ENCODE measurements at regions not wholly inside any gene's neighbourhood (a gene's known extent, or its start where the extent isn't known, plus 50 kb on each side); places are given as distances from the start of the nearest gene placed in this dataset.
"Not testable (repeated sequence)": the region's sequence is repeated elsewhere in the genome, so short reads cannot be mapped to it uniquely, and the experiment has no call there.

DNA sequence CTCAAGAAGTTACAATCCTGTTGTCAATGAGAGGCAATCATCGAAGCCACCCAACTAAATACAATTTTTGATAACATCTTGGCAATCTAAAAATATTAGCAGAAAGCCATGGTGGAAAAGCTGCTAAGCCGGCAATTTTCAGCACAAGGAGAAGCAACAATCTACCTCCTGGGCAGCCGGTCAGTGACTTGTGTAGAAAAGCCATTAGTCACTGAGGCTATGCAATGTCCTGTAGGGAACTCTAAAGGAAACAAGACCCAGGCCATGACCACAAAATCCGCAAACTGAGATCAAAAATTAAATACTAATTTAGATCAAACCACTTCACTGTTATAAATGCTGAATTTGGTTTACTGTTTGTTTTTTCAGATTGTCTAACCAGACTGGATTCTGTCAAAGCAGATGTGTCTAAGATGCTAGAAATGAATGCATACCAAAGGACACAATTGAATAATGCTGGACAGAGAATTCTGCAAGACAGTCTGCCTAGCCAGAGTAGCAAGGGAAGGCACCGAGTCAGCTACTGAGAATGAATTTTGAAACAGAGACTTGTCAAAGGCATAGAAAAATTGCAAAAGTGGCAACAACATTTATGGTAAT, 384.8 kb downstream of the PRELID2 start:
- Mint-ChIP-seq H3K4me3 (ENCODE audit: low read depth) (no peak overlapping the region), H3K27me3 (ENCODE audit: low read depth) (no peaks in the 10 kb centered on the region), H3K27ac (no peak overlapping the region), H3K9me3 (peaks cover 3% of the 10 kb centered on the region), H3K36me3 (ENCODE audit: low read depth) (no peaks in the 10 kb centered on the region), H3K4me1 (ENCODE audit: low read depth) (no peaks in the 10 kb centered on the region)
- no peak for DNase-seq (ENCODE audit: low spot score)
- intact Hi-C loops (cut with micrococcal nuclease): no loop called here

DNA sequence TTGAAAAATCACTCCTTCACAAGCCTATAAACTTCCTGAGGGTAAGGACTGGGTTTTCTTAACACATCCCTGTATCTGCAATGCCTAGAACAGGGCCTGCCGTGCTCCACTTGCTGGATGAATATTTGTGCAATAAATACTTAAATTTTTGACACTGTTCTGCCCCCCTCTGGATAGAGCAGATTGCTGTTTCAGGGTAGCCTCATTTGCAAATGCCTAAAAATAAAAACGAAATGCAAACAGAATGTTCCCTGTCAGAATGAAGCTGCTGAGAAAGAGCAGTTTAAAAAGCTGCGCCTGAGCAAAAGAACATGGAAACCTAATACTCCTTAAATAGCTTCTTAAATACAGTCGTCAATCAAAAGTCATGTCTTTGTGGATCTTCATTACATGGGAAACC, 385.3 kb downstream of the PRELID2 start:
- Mint-ChIP-seq H3K27me3 (ENCODE audit: low read depth) (no peaks in the 10 kb centered on the region), H3K9me3 (peaks cover 3% of the 10 kb centered on the region)
- intact Hi-C loops (cut with micrococcal nuclease): no loop called here

DNA sequence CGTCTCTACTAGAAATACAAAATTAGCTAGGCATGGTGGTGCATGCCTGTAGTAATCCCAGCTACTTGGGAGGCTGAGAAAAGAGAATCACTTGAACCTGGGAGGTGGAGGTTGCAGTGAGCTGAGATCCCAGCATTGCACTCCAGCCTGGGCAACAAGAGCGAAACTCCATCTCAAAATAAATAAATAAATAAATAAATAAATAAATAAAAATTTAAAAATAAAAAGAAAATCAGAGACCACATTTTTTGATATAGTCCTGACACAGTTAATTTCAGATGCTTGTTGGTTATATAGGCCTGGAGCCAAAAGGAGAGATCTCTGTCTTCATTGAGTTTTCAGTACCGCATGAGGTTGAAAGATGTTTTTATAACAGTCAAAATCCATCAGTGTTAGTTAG, 388.3 kb downstream of the PRELID2 start:
- H3K27me3 Mint-ChIP-seq (ENCODE audit: low read depth); H3K36me3 Mint-ChIP-seq (ENCODE audit: low read depth); H3K27ac Mint-ChIP-seq; H3K9me3 Mint-ChIP-seq; H3K4me3 Mint-ChIP-seq (ENCODE audit: low read depth); intact Hi-C loops (cut with micrococcal nuclease); H3K4me1 Mint-ChIP-seq (ENCODE audit: low read depth); DNase-seq (ENCODE audit: low spot score): not testable (repeated sequence)

More for the DNA sequence above, 385.3 kb downstream of the PRELID2 start:
- Mint-ChIP-seq H3K27ac (no peak overlapping the region), H3K4me3 (ENCODE audit: low read depth) (no peak overlapping the region), H3K36me3 (ENCODE audit: low read depth) (no peaks in the 10 kb centered on the region), H3K4me1 (ENCODE audit: low read depth) (no peaks in the 10 kb centered on the region)
- no peak for DNase-seq (ENCODE audit: low spot score)

DNA sequence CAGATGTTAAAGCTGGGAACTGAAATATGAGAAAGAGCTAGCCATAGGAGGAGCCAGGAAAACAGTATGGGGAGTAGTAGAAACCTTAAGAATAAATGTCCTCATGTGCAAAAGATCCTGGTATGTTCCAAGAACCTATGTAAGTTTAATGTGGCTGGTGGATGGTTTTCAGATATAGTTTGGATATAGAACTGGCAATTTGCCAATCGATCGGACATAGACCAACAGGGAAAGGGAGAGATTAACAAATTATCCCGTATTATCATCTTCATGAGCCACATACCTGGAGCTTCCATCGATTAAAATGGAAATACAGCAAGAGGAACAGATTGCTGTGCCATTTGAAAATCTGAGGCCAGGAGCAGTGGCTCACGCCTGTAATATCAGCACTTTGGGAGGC, 388.7 kb downstream of the PRELID2 start:
- intact Hi-C loops (cut with micrococcal nuclease): no loop called here
- Mint-ChIP-seq H3K27me3 (ENCODE audit: low read depth) (no peaks in the 10 kb centered on the region), H3K36me3 (ENCODE audit: low read depth) (no peaks in the 10 kb centered on the region), H3K4me1 (ENCODE audit: low read depth) (no peaks in the 10 kb centered on the region), H3K4me3 (ENCODE audit: low read depth) (no peak overlapping the region), H3K27ac (no peak overlapping the region), H3K9me3 (peaks cover 3% of the 10 kb centered on the region)
- DNase-seq (ENCODE audit: low spot score): no peak

GRCh38 chr5:145445027-145445426, 390.1 kb downstream of the PRELID2 start:
- H3K4me1 Mint-ChIP-seq (ENCODE audit: low read depth): no peaks in the 10 kb centered on the region
- H3K27ac Mint-ChIP-seq: no peak overlapping the region
- no peak overlapping the region for H3K4me3 Mint-ChIP-seq (ENCODE audit: low read depth)
- H3K36me3 Mint-ChIP-seq (ENCODE audit: low read depth): no peaks in the 10 kb centered on the region
- H3K9me3 Mint-ChIP-seq: peaks cover 9% of the 10 kb centered on the region
- no peak for DNase-seq (ENCODE audit: low spot score)
- intact Hi-C loops (cut with micrococcal nuclease): no loop called here
- no peaks in the 10 kb centered on the region for H3K27me3 Mint-ChIP-seq (ENCODE audit: low read depth)

GRCh38 chr5:145443964-145444363, 391.2 kb downstream of the PRELID2 start:
- peaks cover 12% of the 10 kb centered on the region for H3K9me3 Mint-ChIP-seq
- no peak for DNase-seq (ENCODE audit: low spot score)
- intact Hi-C loops (cut with micrococcal nuclease): no loop called here
- no peaks in the 10 kb centered on the region for H3K4me1 Mint-ChIP-seq (ENCODE audit: low read depth)
- no peaks in the 10 kb centered on the region for H3K36me3 Mint-ChIP-seq (ENCODE audit: low read depth)
- no peak overlapping the region for H3K4me3 Mint-ChIP-seq (ENCODE audit: low read depth)
- H3K27me3 Mint-ChIP-seq (ENCODE audit: low read depth): no peaks in the 10 kb centered on the region
- no peak overlapping the region for H3K27ac Mint-ChIP-seq

DNA sequence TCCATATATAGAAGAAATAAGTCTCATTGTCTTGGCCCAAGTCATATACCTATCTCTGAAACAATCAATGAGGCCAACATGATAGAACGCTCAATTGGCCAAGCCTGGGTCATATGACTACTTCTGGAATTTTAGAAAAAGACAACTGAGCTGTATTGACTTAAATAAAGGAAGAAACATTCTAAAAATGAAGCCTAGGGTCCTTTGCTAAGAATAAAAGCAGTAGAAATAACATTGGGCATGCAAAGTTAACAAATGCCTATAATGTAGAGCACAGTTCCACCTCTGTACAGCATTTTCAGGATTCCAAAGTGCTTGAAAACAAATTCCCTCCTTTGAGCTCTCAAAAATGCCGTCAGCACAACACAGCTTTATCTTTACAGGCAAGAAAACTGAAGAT, 391.8 kb downstream of the PRELID2 start:
- Mint-ChIP-seq H3K36me3 (ENCODE audit: low read depth) (no peaks in the 10 kb centered on the region), H3K9me3 (peaks cover 12% of the 10 kb centered on the region), H3K4me1 (ENCODE audit: low read depth) (no peaks in the 10 kb centered on the region), H3K27ac (no peak overlapping the region), H3K27me3 (ENCODE audit: low read depth) (no peaks in the 10 kb centered on the region), H3K4me3 (ENCODE audit: low read depth) (no peak overlapping the region)
- intact Hi-C loops (cut with micrococcal nuclease): no loop called here
- DNase-seq (ENCODE audit: low spot score): no peak

DNA sequence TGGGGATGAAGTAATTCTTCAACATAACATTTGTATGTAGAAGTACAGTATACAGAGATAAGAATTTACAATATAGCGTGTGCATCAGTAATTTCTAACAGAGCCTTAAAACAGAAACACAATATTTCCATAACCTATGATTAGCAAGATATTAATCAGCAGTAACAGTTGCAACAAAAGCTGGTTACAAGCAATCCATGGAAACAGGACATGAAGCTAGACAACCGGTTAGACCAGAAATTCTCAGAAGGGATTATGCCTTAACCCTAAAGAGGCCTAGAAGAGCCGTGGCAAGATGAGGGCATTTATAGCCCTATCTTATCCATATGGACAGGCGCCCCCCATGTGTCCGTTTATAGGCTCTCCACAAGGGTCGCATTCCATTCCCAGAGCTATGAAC, 392.5 kb downstream of the PRELID2 start:
- H3K4me3 Mint-ChIP-seq (ENCODE audit: low read depth); intact Hi-C loops (cut with micrococcal nuclease); H3K36me3 Mint-ChIP-seq (ENCODE audit: low read depth); H3K27ac Mint-ChIP-seq; DNase-seq (ENCODE audit: low spot score); H3K4me1 Mint-ChIP-seq (ENCODE audit: low read depth); H3K27me3 Mint-ChIP-seq (ENCODE audit: low read depth): not testable (repeated sequence)
- H3K9me3 Mint-ChIP-seq: peaks cover 12% of the 10 kb centered on the region

GRCh38 chr5:145441228-145441627, 393.9 kb downstream of the PRELID2 start:
- intact Hi-C loops (cut with micrococcal nuclease): no loop called here
- Mint-ChIP-seq H3K9me3 (peaks cover 17% of the 10 kb centered on the region), H3K36me3 (ENCODE audit: low read depth) (no peaks in the 10 kb centered on the region), H3K27ac (no peak overlapping the region), H3K27me3 (ENCODE audit: low read depth) (no peaks in the 10 kb centered on the region), H3K4me3 (ENCODE audit: low read depth) (no peak overlapping the region), H3K4me1 (ENCODE audit: low read depth) (no peaks in the 10 kb centered on the region)
- no peak for DNase-seq (ENCODE audit: low spot score)

GRCh38 chr5:145437627-145438026, 397.5 kb downstream of the PRELID2 start:
- Mint-ChIP-seq H3K4me1 (ENCODE audit: low read depth) (no peaks in the 10 kb centered on the region), H3K9me3 (peaks cover 17% of the 10 kb centered on the region), H3K27ac (no peak overlapping the region), H3K36me3 (ENCODE audit: low read depth) (no peaks in the 10 kb centered on the region), H3K27me3 (ENCODE audit: low read depth) (no peaks in the 10 kb centered on the region), H3K4me3 (ENCODE audit: low read depth) (no peak overlapping the region)
- no peak for DNase-seq (ENCODE audit: low spot score)
- intact Hi-C loops (cut with micrococcal nuclease): no loop called here

- peaks cover 1% of the 10 kb centered on the region for H3K4me1 Mint-ChIP-seq (ENCODE audit: low read depth)
- intact Hi-C loops (cut with micrococcal nuclease): no loop called here
- H3K27me3 Mint-ChIP-seq (ENCODE audit: low read depth): no peaks in the 10 kb centered on the region
- H3K27ac Mint-ChIP-seq: no peak overlapping the region
- H3K9me3 Mint-ChIP-seq: peaks cover 12% of the 10 kb centered on the region
- no peak overlapping the region for H3K4me3 Mint-ChIP-seq (ENCODE audit: low read depth)
- H3K36me3 Mint-ChIP-seq (ENCODE audit: low read depth): no peaks in the 10 kb centered on the region
- no peak for DNase-seq (ENCODE audit: low spot score)
Observed at GRCh38 chr5:145433077-145433476, 402.1 kb downstream of the PRELID2 start.

- no peaks in the 10 kb centered on the region for H3K36me3 Mint-ChIP-seq (ENCODE audit: low read depth)
- H3K4me3 Mint-ChIP-seq (ENCODE audit: low read depth): no peak overlapping the region
- no peaks in the 10 kb centered on the region for H3K27me3 Mint-ChIP-seq (ENCODE audit: low read depth)
- no peak overlapping the region for H3K27ac Mint-ChIP-seq
- intact Hi-C loops (cut with micrococcal nuclease): no loop called here
- H3K4me1 Mint-ChIP-seq (ENCODE audit: low read depth): peaks cover 1% of the 10 kb centered on the region
- no peak for DNase-seq (ENCODE audit: low spot score)
- peaks cover 34% of the 10 kb centered on the region for H3K9me3 Mint-ChIP-seq
Observed at GRCh38 chr5:145429170-145429569, 406.0 kb downstream of the PRELID2 start.

DNA sequence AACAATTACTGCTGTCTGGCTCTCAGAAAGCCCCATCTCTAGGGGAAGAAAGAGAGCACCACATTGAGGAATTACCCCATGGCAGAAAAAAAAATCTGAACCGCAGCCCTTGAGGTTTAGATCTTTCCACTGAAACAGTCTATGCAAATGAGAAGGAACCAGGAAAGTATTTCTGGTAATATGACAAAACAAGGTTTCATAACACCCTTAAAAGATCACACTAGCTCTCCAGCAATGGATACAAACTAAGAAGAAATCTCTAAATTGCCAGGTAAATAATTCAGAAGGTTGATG, 427.1 kb downstream of the PRELID2 start:
- H3K4me3 Mint-ChIP-seq (ENCODE audit: low read depth): no peak overlapping the region
- no peaks in the 10 kb centered on the region for H3K27me3 Mint-ChIP-seq (ENCODE audit: low read depth)
- no peak for DNase-seq (ENCODE audit: low spot score)
- H3K4me1 Mint-ChIP-seq (ENCODE audit: low read depth): no peaks in the 10 kb centered on the region
- H3K27ac Mint-ChIP-seq: no peak overlapping the region
- intact Hi-C loops (cut with micrococcal nuclease): no loop called here
- H3K9me3 Mint-ChIP-seq: peaks cover 37% of the 10 kb centered on the region
- no peaks in the 10 kb centered on the region for H3K36me3 Mint-ChIP-seq (ENCODE audit: low read depth)
